ENCODE measurements at regions not wholly inside any gene's neighbourhood (a gene's known extent, or its start where the extent isn't known, plus 50 kb on each side); places are given as distances from the start of the nearest gene placed in this dataset.

GRCh38 chr20:39899881-39900280 is 789.2 kb downstream of the MAFB start:
- no peak for TF ChIP-seq CTCF (IDR thresholded peaks at IDR 0.05; ENCODE audit: low read depth, low read length, poor library complexity, severe bottlenecking)
- no peak for TF ChIP-seq EZH2phosphoT487 (IDR thresholded peaks at IDR 0.05; ENCODE audit: borderline replicate concordance, low read length)

Data from DOHH2 (cell line).